IMR-90 (cell line): ENCODE measurements at regions not wholly inside any gene's neighbourhood (a gene's known extent, or its start where the extent isn't known, plus 50 kb on each side); places are given as distances from the start of the nearest gene placed in this dataset.
"Not testable (repeated sequence)": the region's sequence is repeated elsewhere in the genome, so short reads cannot be mapped to it uniquely, and the experiment has no call there.

Source experiments
- ATAC-seq: fragments of 200-7000 bp; cut with Tn5 transposase; 2 replicates; pipeline ENCODE4 v1.9.1; 2020; ENCODE audit warnings: low read depth, mild to moderate bottlenecking, moderate library complexity
- BruUV-seq: library from RNA; stranded (reverse); fragments of 400-500 nt; replicated peaks from 2 replicates; lab custom pipeline; 2021; lab: Mats Ljungman, UMichigan
- CTCF ChIA-PET: fragments of 300-600 bp; formaldehyde crosslinking; extraction: SDS; loops from one replicate; lab custom pipeline; 2021; ENCODE audit warnings: antibody characterized with exemption; lab: Yijun Ruan, JAX
- POLR2A ChIA-PET: fragments of 300-600 bp; sonication (Branson Sonifier 250); formaldehyde crosslinking; loops from one replicate; lab custom pipeline; 2022; ENCODE audit warnings: antibody characterized with exemption; ENCODE audit not compliant: unreplicated experiment; lab: Charles Lee
- DNase-seq: peaks from one replicate; pipeline ENCODE4 v3.0.0; 2013
- H2AFZ ChIP-seq: replicated peaks from 2 replicates; pipeline ENCODE3; 2013; ENCODE audit warnings: low read length, mild to moderate bottlenecking; ENCODE audit not compliant: poor library complexity
- H2AK5ac ChIP-seq: 2 replicates; pipeline ENCODE4 v1.6.1; 2013; ENCODE audit warnings: low read depth, low read length, inconsistent platforms
- H2AK9ac ChIP-seq: replicated peaks from 2 replicates; pipeline ENCODE3; 2013; ENCODE audit warnings: mild to moderate bottlenecking, low read depth, low read length, moderate library complexity; ENCODE audit not compliant: poor library complexity
- H2BK120ac ChIP-seq: 2 replicates; pipeline ENCODE4 v1.6.1; 2013; ENCODE audit warnings: low read depth, low read length, inconsistent platforms
- H2BK15ac ChIP-seq: 3 replicates; pipeline ENCODE4 v1.6.1; 2013; ENCODE audit warnings: low read depth, low read length, inconsistent platforms
- H2BK20ac ChIP-seq: 2 replicates; pipeline ENCODE4 v1.6.1; 2013; ENCODE audit warnings: low read depth, mild to moderate bottlenecking, inconsistent platforms, low read length, moderate library complexity
- H2BK5ac ChIP-seq: 2 replicates; pipeline ENCODE4 v1.6.1; 2013; ENCODE audit warnings: mild to moderate bottlenecking, low read depth, low read length, inconsistent platforms; ENCODE audit not compliant: poor library complexity, severe bottlenecking
- H3K14ac ChIP-seq: replicated peaks from 2 replicates; pipeline ENCODE4 v1.6.1; 2013; ENCODE audit warnings: low read depth, low read length, inconsistent platforms
- H3K18ac ChIP-seq: 2 replicates; pipeline ENCODE4 v1.6.1; 2013; ENCODE audit warnings: low read depth, low read length, control low read depth
- H3K23ac ChIP-seq: 2 replicates; pipeline ENCODE4 v1.6.1; 2013; ENCODE audit warnings: low read depth, low read length, inconsistent platforms
- H3K27ac ChIP-seq: 2 replicates; pipeline ENCODE4 v1.5.1; 2013; ENCODE audit warnings: mild to moderate bottlenecking, control low read depth, low read length; ENCODE audit not compliant: insufficient read depth
- H3K27me3 ChIP-seq: 2 replicates; pipeline ENCODE4 v1.6.1; 2013; ENCODE audit warnings: low read length; ENCODE audit not compliant: control insufficient read depth, insufficient read depth
- H3K36me3 ChIP-seq: 2 replicates; pipeline ENCODE4 v1.6.1; 2013; ENCODE audit warnings: low read length, mixed read lengths; ENCODE audit not compliant: control insufficient read depth, insufficient read depth
- H3K4ac ChIP-seq: 2 replicates; pipeline ENCODE4 v1.6.1; 2013; ENCODE audit warnings: low read depth, low read length, inconsistent platforms
- H3K4me1 ChIP-seq: 2 replicates; pipeline ENCODE4 v1.6.1; 2013; ENCODE audit warnings: low read length, mixed read lengths; ENCODE audit not compliant: control insufficient read depth, insufficient read depth
- H3K4me2 ChIP-seq: 2 replicates; pipeline ENCODE4 v1.6.1; 2013; ENCODE audit warnings: low read depth, mild to moderate bottlenecking, control low read depth, low read length, moderate library complexity
- H3K4me3 ChIP-seq: 2 replicates; pipeline ENCODE4 v1.5.1; 2013; ENCODE audit warnings: low read depth, mild to moderate bottlenecking, control low read depth, low read length, moderate library complexity; ENCODE audit not compliant: insufficient read depth
- H3K56ac ChIP-seq: 2 replicates; pipeline ENCODE4 v1.6.1; 2013; ENCODE audit warnings: low read length, inconsistent platforms; ENCODE audit not compliant: insufficient read depth; ENCODE audit errors: extremely low read depth
- H3K79me1 ChIP-seq, 2 experiments: 2 replicates each; pipeline ENCODE4 v1.6.1; 2013; ENCODE audit warnings: low read length in 2 of 2, inconsistent platforms in 1 of 2, low read depth in 1 of 2
- H3K9ac ChIP-seq: 2 replicates; pipeline ENCODE4 v1.6.1; 2013; ENCODE audit warnings: low read depth, low read length, control low read depth
- H3K9me1 ChIP-seq: 2 replicates; pipeline ENCODE4 v1.6.1; 2013; ENCODE audit warnings: low read length, inconsistent platforms; ENCODE audit not compliant: insufficient read depth
- H3K9me3 ChIP-seq: 2 replicates; pipeline ENCODE4 v1.6.1; 2013; ENCODE audit warnings: low read length; ENCODE audit not compliant: control insufficient read depth, insufficient read depth
- H4K20me1 ChIP-seq: 2 replicates; pipeline ENCODE4 v1.6.1; 2013; ENCODE audit warnings: low read length, inconsistent platforms; ENCODE audit not compliant: insufficient read depth
- H4K5ac ChIP-seq: 2 replicates; pipeline ENCODE4 v1.6.1; 2013; ENCODE audit warnings: mild to moderate bottlenecking, low read depth, low read length, control low read depth
- H4K8ac ChIP-seq, 2 experiments: 2 replicates each; pipeline ENCODE4 v1.6.1; 2013; ENCODE audit warnings: low read depth in 2 of 2, low read length in 2 of 2, control low read depth in 1 of 2, inconsistent platforms in 1 of 2
- H4K91ac ChIP-seq: 2 replicates; pipeline ENCODE4 v1.6.1; 2013; ENCODE audit warnings: low read depth, low read length, inconsistent platforms; ENCODE audit not compliant: insufficient read depth
- WGBS, 2 experiments: methylation state at CpG; one replicate each; pipeline versions ENCODE4 v1.1.5 to v1.1.7; 2013; ENCODE audit warnings: missing lambda C conversion rate in 2 of 2; ENCODE audit not compliant: insufficient read length in 1 of 2; ENCODE audit errors: extremely low coverage in 2 of 2; 5-methylcytosine and 5-hydroxymethylcytosine counted together
- dilution Hi-C: fragments of 300-500 bp; cut with HindIII; formaldehyde crosslinking; loops from one replicate; pipeline ENCODE4 v1.14.3; 2018; ENCODE audit warnings: low sequenced_read_pairs; ENCODE audit not compliant: unreplicated experiment
- in situ Hi-C: fragments of 300-500 bp; cut with MboI; formaldehyde crosslinking; loops from 3 replicates; pipeline ENCODE4 v1.14.3; 2019; ENCODE audit warnings: low sequenced_read_pairs, inconsistent platforms, mixed read lengths
- intact Hi-C: fragments of 100-400 bp; cut with micrococcal nuclease; formaldehyde crosslinking; loops from 2 replicates; pipeline ENCODE4 v1.10.0; 2022

DNA sequence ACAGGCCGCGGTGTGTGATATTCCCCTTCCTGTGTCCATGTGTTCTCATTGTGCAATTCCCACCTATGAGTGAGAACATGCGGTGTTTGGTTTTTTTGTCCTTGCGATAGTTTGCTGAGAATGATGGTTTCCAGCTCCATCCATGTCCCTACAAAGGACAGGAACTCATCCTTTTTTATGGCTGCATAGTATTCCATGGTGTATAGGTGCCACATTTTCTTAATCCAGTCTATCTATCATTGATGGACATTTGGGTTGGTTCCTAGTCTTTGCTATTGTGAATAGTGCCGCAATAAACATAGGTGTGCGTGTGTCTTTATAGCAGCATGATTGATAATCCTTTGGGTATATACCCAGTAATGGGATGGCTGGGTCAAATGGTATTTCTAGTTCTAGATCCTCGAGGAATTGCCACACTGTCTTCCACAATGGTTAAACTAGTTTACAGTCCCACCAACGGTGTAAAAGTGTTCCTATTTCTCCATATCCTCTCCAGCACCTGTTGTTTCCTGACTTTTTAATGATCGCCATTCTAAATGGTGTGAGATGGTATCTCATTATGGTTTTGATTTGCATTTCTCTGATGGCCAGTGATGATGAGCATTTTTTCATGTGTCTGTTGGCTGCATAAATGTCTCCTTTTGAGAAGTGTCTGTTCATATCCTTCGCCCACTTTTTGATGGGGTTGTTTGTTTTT lies 125.1 kb downstream of the USP22 start:
- H4K91ac ChIP-seq, H3K4me1 ChIP-seq, H3K79me1 ChIP-seq, H4K20me1 ChIP-seq, H3K4me2 ChIP-seq, POLR2A ChIA-PET, H2BK20ac ChIP-seq, in situ Hi-C loops, H2AK9ac ChIP-seq, ATAC-seq, intact Hi-C loops, dilution Hi-C loops, H4K5ac ChIP-seq, H2AFZ ChIP-seq, H3K18ac ChIP-seq, H3K9ac ChIP-seq, H3K14ac ChIP-seq, H3K9me1 ChIP-seq, H2AK5ac ChIP-seq, H3K23ac ChIP-seq, DNase-seq, H3K4me3 ChIP-seq, H3K4ac ChIP-seq, H3K27ac ChIP-seq, H4K8ac ChIP-seq, H3K9me3 ChIP-seq, H2BK120ac ChIP-seq, H3K36me3 ChIP-seq, CTCF ChIA-PET, H3K56ac ChIP-seq, H2BK15ac ChIP-seq, H2BK5ac ChIP-seq, BruUV-seq, H3K27me3 ChIP-seq: not testable (repeated sequence)
- no CpG with 5 or more reads among the region's 10 CpGs for WGBS, 2 experiments
